ENCODE measurements at regions not wholly inside any gene's neighbourhood (a gene's known extent, or its start where the extent isn't known, plus 50 kb on each side); places are given as distances from the start of the nearest gene placed in this dataset.

DNA sequence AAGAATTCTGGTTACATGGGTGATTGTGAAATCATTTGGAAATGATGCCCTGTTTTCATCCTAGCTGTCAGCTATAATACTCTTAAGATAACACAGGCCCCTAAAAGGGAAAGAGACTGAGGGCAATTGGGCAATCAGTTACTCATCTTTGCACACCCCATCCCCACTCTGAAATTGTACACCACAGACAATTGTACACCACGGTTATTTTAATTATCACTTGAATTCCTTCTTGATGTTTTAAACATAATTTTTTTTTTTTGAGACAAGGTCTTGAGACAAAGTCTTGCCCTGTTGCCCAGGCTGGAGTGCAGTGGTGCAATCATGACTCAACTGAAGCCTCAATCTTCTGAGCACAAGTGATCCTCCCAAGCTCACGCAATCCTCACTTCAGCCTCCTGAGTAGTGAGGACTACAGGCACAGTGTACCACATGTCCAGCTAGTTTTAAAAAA, 862.4 kb upstream of the ACVR2A start:
- H3K27me3 ChIP-seq (ENCODE audit: insufficient read depth, low read length): no peaks in the 10 kb centered on the region
- H3K27ac ChIP-seq (ENCODE audit: insufficient read length, low read depth, low read length): no peak overlapping the region
- no peak overlapping the region for H3K4ac ChIP-seq (ENCODE audit: low read depth, low read length)
- no peak overlapping the region for H3K4me2 ChIP-seq (ENCODE audit: insufficient read depth, insufficient read length, low read length)
- no peak overlapping the region for H4K8ac ChIP-seq (replicated peaks; ENCODE audit: insufficient read length, low read depth, low read length)
- no peak overlapping the region for H3T11ph ChIP-seq (ENCODE audit: low read length)
- H2BK12ac ChIP-seq (ENCODE audit: insufficient read length, low read depth, low read length): no peak overlapping the region
- no peak for DNase-seq
- H4K91ac ChIP-seq (ENCODE audit: insufficient read length, low read depth, low read length): no peak overlapping the region
- H3K9me3 ChIP-seq (ENCODE audit: control insufficient read depth, low read depth, low read length): no peaks in the 10 kb centered on the region
- no peaks in the 10 kb centered on the region for H3K23me2 ChIP-seq (ENCODE audit: insufficient read length, low read depth, low read length, poor library complexity, severe bottlenecking)
- H3K14ac ChIP-seq (ENCODE audit: insufficient read depth, low read length): no peak overlapping the region
- Mint-ChIP-seq H3K4me3 (no peak overlapping the region), H3K9me3 (peaks cover 5 to 12% of the 10 kb centered on the region in 2 experiments; a peak in 2 of 5 replicates), H3K27ac (no peak overlapping the region), H3K36me3 (ENCODE audit: insufficient read depth in 1 of 3, low read depth in 3 of 3) (peaks cover 0 to 19% (median 2%) of the 10 kb centered on the region in 3 experiments; a peak in 4 of 7 replicates), H3K27me3 (ENCODE audit: low read depth) (no peaks in the 10 kb centered on the region), H3K4me1 (peaks cover 18% of the 10 kb centered on the region in 2 experiments)
- no CpG with 5 or more reads among the region's 2 CpGs for WGBS (ENCODE audit: extremely low coverage, insufficient read length, low lambda C conversion rate)
- no peak overlapping the region for H3K9ac ChIP-seq (ENCODE audit: extremely low read depth, insufficient read length, low read length)
- no peak overlapping the region for H2AFZ ChIP-seq (ENCODE audit: low read length)
- H3K56ac ChIP-seq (ENCODE audit: insufficient read length, low read depth, low read length): no peak overlapping the region
- peaks cover 5% of the 10 kb centered on the region for H3K4me1 ChIP-seq (ENCODE audit: insufficient read depth, low read length)
- H2BK5ac ChIP-seq (ENCODE audit: insufficient read length, low read length): no peak overlapping the region
- H2BK20ac ChIP-seq (ENCODE audit: low read depth, low read length, poor library complexity, severe bottlenecking): no peak overlapping the region
- no peak overlapping the region for H3K23ac ChIP-seq (ENCODE audit: insufficient read length, low read depth, low read length)
- no peaks in the 10 kb centered on the region for H3K79me2 ChIP-seq (ENCODE audit: insufficient read depth, low read length)
- no peak overlapping the region for H3K18ac ChIP-seq (ENCODE audit: insufficient read length, low read depth, low read length)
- no peaks in the 10 kb centered on the region for H4K20me1 ChIP-seq (ENCODE audit: control insufficient read depth, insufficient read depth, insufficient read length)
- H2BK15ac ChIP-seq (ENCODE audit: low read depth, low read length): no peak overlapping the region
- TF ChIP-seq, protein P1, sequence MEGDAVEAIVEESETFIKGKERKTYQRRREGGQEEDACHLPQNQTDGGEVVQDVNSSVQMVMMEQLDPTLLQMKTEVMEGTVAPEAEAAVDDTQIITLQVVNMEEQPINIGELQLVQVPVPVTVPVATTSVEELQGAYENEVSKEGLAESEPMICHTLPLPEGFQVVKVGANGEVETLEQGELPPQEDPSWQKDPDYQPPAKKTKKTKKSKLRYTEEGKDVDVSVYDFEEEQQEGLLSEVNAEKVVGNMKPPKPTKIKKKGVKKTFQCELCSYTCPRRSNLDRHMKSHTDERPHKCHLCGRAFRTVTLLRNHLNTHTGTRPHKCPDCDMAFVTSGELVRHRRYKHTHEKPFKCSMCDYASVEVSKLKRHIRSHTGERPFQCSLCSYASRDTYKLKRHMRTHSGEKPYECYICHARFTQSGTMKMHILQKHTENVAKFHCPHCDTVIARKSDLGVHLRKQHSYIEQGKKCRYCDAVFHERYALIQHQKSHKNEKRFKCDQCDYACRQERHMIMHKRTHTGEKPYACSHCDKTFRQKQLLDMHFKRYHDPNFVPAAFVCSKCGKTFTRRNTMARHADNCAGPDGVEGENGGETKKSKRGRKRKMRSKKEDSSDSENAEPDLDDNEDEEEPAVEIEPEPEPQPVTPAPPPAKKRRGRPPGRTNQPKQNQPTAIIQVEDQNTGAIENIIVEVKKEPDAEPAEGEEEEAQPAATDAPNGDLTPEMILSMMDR (conservative IDR thresholded peaks at IDR 0.05): no peak
- H4K5ac ChIP-seq (ENCODE audit: insufficient read length, low read depth, low read length): no peak overlapping the region
- H2AK5ac ChIP-seq (ENCODE audit: insufficient read length, low read length): no peak overlapping the region
- H3K79me1 ChIP-seq (ENCODE audit: insufficient read depth, low read depth, low read length, poor library complexity, severe bottlenecking): no peaks in the 10 kb centered on the region
- H2BK120ac ChIP-seq (ENCODE audit: low read depth, low read length, poor library complexity, severe bottlenecking): no peak overlapping the region
